ENCODE measurements at regions not wholly inside any gene's neighbourhood (a gene's known extent, or its start where the extent isn't known, plus 50 kb on each side); places are given as distances from the start of the nearest gene placed in this dataset.

DNA sequence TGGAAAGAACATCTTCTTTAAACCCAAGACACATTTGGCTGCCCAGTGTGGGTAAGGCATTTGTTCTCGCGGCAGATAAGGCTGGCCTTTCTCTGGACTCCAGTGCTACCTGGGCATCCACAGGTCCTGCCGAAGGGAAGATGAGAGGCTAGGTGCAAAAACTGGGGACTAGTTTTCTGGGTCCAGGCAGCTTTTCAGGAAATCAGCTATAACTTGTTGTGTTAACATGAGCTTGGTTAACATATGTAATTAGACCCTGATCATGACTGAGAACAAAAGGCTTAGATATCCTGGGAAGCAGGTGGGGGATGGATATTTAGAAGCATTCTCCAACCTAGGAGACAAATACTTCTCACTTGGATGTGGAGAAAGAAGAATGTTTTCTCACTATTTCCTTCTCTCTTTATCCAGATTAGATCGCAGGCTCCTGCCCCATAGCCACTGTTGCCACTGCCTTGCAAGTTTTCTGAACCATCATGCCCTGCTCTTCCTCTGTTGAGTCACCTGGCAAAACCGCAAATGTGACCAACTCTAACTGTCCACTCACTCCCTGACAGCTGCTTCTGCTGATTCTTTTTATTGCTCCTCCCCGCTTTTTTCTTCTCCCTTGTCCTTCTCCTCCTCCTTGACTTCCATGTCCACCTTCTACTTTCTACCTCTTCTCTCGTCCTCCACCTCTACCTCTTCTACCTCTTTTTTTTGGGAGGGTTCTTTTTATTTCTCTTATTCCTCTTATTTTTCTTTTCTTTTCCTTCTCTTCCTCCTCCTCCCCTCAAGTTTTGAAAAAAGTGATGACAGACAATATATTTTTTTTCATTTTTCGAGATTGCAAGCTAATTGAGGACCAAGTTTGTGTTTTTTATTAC lies 258.1 kb downstream of the UTRN start:
- TF ChIP-seq, protein P1, sequence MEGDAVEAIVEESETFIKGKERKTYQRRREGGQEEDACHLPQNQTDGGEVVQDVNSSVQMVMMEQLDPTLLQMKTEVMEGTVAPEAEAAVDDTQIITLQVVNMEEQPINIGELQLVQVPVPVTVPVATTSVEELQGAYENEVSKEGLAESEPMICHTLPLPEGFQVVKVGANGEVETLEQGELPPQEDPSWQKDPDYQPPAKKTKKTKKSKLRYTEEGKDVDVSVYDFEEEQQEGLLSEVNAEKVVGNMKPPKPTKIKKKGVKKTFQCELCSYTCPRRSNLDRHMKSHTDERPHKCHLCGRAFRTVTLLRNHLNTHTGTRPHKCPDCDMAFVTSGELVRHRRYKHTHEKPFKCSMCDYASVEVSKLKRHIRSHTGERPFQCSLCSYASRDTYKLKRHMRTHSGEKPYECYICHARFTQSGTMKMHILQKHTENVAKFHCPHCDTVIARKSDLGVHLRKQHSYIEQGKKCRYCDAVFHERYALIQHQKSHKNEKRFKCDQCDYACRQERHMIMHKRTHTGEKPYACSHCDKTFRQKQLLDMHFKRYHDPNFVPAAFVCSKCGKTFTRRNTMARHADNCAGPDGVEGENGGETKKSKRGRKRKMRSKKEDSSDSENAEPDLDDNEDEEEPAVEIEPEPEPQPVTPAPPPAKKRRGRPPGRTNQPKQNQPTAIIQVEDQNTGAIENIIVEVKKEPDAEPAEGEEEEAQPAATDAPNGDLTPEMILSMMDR (IDR thresholded peaks at IDR 0.05): no peak
- no peak for TF ChIP-seq ZFX (IDR thresholded peaks at IDR 0.05; ENCODE audit: borderline replicate concordance)
- no peak overlapping the region for H3K27ac ChIP-seq

DNA sequence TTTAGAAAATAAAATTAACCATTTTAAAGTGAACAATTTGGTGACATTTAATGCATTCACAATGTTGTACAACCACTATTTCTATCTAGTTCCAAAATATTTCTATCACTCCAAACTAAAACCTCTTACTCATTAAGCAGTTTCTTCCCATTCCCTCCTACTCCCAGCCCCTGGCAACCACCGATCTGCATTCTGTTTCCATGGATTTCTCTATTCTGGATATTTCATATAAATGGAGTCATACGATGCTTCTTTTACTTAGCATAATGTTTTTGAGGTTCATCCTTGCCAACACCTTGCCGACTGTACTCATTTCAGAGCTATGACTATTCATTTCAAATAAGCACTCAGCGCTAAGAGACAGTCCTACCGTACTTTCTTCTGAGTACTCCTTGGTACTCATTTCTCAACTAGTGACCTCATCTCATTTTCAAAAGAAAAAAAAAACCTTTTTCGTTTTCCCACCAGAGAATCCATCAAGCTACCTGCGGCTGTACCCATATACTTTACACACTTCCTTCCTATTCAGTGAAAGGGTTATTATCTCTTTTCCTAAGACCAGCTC lies 259.2 kb downstream of the UTRN start:
- H3K27ac ChIP-seq: no peak overlapping the region
- TF ChIP-seq, protein P1 (IDR thresholded peaks at IDR 0.05): no peak

DNA sequence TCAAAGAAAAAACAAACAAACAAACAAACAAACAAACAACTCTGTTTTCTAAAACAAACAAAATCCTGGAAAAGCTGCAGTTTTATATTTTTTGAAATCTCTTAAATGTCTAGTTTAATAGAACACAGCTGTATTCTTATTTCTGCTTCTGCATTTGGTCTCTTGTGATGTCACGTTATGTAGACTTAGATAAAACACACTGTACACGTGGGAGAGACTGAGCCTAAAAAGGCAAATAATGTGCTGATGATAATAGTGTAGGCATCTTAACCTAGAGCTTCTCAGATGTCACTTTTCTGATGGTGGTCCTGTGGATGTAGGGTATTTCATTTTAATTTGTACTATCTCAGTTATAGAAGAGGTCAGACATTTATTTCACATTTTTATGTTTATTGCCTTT lies 261.7 kb downstream of the UTRN start:
- H3K27ac ChIP-seq: no peak overlapping the region
- TF ChIP-seq ZFX (IDR thresholded peaks at IDR 0.05; ENCODE audit: borderline replicate concordance): no peak

DNA sequence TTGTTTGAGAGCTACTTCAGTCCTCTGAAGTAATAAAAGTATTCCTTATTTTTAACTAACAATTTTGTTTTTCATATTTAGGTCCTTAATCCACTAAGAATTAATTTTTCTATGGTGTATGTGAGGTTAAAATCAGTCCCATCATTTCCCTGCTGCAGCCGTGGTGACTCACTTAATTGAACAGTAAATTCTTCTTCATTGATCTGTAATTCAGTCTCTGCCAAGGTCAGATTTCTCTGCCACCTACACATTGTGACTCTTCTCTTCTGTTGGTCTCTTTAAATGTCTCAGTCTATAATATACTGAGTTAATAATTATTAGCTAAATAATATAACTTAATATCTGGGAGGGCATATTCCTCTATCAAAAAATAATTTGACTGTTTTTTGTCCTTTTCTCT lies 262.3 kb downstream of the UTRN start:
- H3K27ac ChIP-seq: no peak overlapping the region
- TF ChIP-seq, protein P1 (IDR thresholded peaks at IDR 0.05): no peak
- TF ChIP-seq ZFX (IDR thresholded peaks at IDR 0.05; ENCODE audit: borderline replicate concordance): no peak

DNA sequence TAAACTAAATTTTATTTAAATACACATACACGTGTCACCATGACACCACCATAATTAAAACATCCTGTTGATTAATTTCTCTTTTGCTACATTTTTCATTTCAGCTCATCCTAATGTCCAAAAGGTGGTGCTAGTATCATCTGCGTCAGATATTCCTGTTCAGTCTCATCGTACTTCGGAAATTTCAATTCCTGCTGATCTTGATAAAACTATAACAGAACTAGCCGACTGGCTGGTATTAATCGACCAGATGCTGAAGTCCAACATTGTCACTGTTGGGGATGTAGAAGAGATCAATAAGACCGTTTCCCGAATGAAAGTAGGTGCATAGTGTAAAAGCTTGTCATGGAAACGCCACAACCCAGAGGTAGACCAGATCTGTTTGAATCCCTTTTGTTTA lies 263.4 kb downstream of the UTRN start:
- no peak overlapping the region for H3K27ac ChIP-seq
- TF ChIP-seq, protein P1 (IDR thresholded peaks at IDR 0.05): peak; percentile 20; the same call in 1 of the 2 replicates
- TF ChIP-seq ZFX (IDR thresholded peaks at IDR 0.05; ENCODE audit: borderline replicate concordance): no peak

DNA sequence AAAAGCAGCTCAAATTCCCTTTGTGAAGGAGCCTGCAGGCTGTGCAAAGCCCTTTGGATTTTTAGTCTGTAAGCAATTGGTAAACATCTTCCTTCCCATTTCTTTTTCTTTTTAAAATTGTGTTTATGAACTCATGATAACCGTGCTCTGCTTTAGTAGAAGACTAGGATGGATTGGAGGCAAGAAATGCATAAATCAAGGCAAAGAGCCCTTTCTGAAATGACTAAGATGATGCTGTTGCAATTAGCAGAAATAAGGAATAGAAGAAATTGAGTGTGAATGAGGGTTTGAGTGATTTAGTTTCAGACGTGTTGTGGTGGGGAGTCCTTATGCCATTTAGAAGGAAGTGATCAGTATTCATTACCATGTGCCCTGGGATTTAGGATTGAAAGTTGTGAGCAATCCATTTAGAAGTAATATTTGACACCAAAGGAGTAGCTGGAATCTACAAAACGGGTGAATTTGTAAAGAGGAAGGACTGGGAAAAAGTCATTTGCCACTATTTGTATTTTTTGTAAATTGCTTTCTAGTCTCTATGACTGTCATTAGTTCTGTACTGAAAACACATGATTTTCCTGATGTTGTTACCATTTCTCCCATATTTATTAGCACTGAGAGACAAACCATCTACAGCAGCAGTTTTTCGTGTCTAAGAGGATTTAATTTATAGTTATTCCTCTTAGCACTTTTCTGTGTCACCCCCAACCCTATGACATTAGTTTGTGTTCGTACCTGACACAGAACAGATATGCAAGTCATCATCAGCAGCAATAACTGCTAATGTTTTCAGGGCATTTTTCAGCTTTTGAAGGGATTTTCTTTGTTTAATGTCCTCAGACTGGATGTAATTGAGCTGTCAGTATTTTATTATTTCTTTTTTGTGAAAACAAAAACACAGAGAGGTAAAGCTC lies 265.0 kb downstream of the UTRN start:
- H3K27ac ChIP-seq: no peak overlapping the region
- TF ChIP-seq ZFX (IDR thresholded peaks at IDR 0.05; ENCODE audit: borderline replicate concordance): no peak
- TF ChIP-seq, protein P1 (IDR thresholded peaks at IDR 0.05): no peak

DNA sequence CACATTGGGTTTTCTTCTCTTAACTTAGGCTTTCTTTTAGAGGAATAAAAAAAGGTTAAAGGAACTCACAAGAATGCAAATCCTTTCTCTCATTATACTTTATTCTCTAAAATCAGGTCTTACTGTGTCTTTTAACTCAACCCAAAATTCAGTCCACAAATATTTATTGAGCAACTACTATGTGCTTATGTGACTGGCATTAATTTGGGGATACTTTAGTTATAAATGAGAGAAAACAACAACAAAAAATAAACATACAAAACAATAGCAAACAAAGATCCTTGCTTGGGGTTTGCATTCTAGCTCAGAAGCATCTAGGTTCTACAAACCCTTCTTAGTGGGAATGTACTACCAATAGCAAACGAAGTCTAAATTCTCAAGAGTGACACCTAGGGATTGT lies 266.2 kb downstream of the UTRN start:
- no peak overlapping the region for H3K27ac ChIP-seq
- TF ChIP-seq ZFX (IDR thresholded peaks at IDR 0.05; ENCODE audit: borderline replicate concordance): no peak
- TF ChIP-seq, protein P1 (IDR thresholded peaks at IDR 0.05): no peak

Measured in 22Rv1 (cell line).